ENCODE measurements at regions not wholly inside any gene's neighbourhood (a gene's known extent, or its start where the extent isn't known, plus 50 kb on each side); places are given as distances from the start of the nearest gene placed in this dataset.

- TF ChIP-seq CTCF (IDR thresholded peaks at IDR 0.05), result no peak
- no peak for TF ChIP-seq EZH2 (IDR thresholded peaks at IDR 0.05; ENCODE audit: borderline replicate concordance, insufficient read depth, low read depth, low read length, poor library complexity, severe bottlenecking)
Observed at GRCh38 chr12:4031703-4032291, 158.6 kb upstream of the PARP11 start.
